WERI-Rb-1 (cell line): ENCODE measurements at regions not wholly inside any gene's neighbourhood (a gene's known extent, or its start where the extent isn't known, plus 50 kb on each side); places are given as distances from the start of the nearest gene placed in this dataset.

Experiments
- DNase-seq: peaks from one replicate; pipeline ENCODE4 v3.0.0-alpha.2; 2020
- H3K27ac ChIP-seq: fragments of 250-450 bp; sonication (Bioruptor Pico); 2 replicates; pipeline ENCODE4 v1.5.1; 2020; ENCODE audit warnings: mild to moderate bottlenecking, moderate library complexity
- H3K27me3 ChIP-seq: fragments of 250-450 bp; sonication (Bioruptor Pico); 2 replicates; pipeline ENCODE4 v1.5.1; 2021; ENCODE audit warnings: mild to moderate bottlenecking, low read depth, moderate library complexity; ENCODE audit not compliant: insufficient read depth, severe bottlenecking
- H3K36me3 ChIP-seq: fragments of 250-450 bp; sonication (Bioruptor Pico); 2 replicates; pipeline ENCODE4 v1.5.1; 2020; ENCODE audit warnings: mild to moderate bottlenecking, moderate library complexity
- H3K4me3 ChIP-seq: 2 replicates; pipeline ENCODE4 v1.5.1; 2011; ENCODE audit warnings: low read depth, mild to moderate bottlenecking, control low read depth, low read length
- H3K9me3 ChIP-seq: fragments of 250-450 bp; sonication (Bioruptor Pico); 2 replicates; pipeline ENCODE4 v1.5.1; 2021; ENCODE audit warnings: mild to moderate bottlenecking, moderate library complexity; ENCODE audit not compliant: severe bottlenecking
- TF ChIP-seq, protein P1 (sequence below): IDR thresholded peaks from 2 replicates; pipeline ENCODE4 v1.5.1; 2011; ENCODE audit warnings: low read depth, mild to moderate bottlenecking, control low read depth, inconsistent platforms, low read length

GRCh38 chr9:28179893-28180292 is 606.6 kb upstream of the C9orf72 start:
- Histone ChIP-seq H3K9me3 (no peaks in the 10 kb centered on the region), H3K36me3 (no peaks in the 10 kb centered on the region), H3K27me3 (no peaks in the 10 kb centered on the region), H3K4me3 (no peak overlapping the region), H3K27ac (no peak overlapping the region)
- TF ChIP-seq, protein P1, sequence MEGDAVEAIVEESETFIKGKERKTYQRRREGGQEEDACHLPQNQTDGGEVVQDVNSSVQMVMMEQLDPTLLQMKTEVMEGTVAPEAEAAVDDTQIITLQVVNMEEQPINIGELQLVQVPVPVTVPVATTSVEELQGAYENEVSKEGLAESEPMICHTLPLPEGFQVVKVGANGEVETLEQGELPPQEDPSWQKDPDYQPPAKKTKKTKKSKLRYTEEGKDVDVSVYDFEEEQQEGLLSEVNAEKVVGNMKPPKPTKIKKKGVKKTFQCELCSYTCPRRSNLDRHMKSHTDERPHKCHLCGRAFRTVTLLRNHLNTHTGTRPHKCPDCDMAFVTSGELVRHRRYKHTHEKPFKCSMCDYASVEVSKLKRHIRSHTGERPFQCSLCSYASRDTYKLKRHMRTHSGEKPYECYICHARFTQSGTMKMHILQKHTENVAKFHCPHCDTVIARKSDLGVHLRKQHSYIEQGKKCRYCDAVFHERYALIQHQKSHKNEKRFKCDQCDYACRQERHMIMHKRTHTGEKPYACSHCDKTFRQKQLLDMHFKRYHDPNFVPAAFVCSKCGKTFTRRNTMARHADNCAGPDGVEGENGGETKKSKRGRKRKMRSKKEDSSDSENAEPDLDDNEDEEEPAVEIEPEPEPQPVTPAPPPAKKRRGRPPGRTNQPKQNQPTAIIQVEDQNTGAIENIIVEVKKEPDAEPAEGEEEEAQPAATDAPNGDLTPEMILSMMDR = no peak
- no peak for DNase-seq

DNA sequence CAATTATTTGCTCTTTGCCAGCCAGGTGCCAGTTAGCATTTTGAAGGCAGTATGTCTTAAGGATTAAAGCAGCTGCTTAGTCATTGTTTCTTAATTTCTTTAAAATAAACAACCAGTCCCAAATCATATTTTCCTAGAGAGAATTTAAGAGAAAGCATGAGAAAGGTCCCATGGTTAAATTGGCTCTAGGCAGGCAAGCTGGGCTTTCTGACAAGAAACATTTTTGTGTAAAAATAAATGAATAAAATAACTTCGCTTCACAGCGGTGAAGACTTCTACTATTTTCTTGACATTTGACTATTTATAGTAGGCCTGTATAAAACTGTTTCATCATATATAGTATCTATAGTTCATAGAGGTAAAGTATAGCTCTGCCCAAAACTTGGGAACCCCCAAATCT is 617.7 kb upstream of the C9orf72 start:
- no peak overlapping the region for H3K27ac ChIP-seq
- TF ChIP-seq, protein P1 = no peak
- no peaks in the 10 kb centered on the region for H3K9me3 ChIP-seq
- no peaks in the 10 kb centered on the region for H3K36me3 ChIP-seq
- DNase-seq = no peak
- H3K27me3 ChIP-seq = no peaks in the 10 kb centered on the region
- H3K4me3 ChIP-seq = no peak overlapping the region

- no peak overlapping the region for H3K27ac ChIP-seq
- no peaks in the 10 kb centered on the region for H3K27me3 ChIP-seq
- TF ChIP-seq, protein P1 = no peak
- no peak overlapping the region for H3K4me3 ChIP-seq
- no peaks in the 10 kb centered on the region for H3K36me3 ChIP-seq
- no peak for DNase-seq
- no peaks in the 10 kb centered on the region for H3K9me3 ChIP-seq
Observed at GRCh38 chr9:28197653-28198052, 624.4 kb upstream of the C9orf72 start.

GRCh38 chr9:28203036-28203435 is 629.8 kb upstream of the C9orf72 start:
- Histone ChIP-seq H3K27me3 (no peaks in the 10 kb centered on the region), H3K9me3 (no peaks in the 10 kb centered on the region), H3K4me3 (no peak overlapping the region), H3K27ac (no peak overlapping the region), H3K36me3 (no peaks in the 10 kb centered on the region)
- TF ChIP-seq, protein P1 = no peak
- no peak for DNase-seq

DNA sequence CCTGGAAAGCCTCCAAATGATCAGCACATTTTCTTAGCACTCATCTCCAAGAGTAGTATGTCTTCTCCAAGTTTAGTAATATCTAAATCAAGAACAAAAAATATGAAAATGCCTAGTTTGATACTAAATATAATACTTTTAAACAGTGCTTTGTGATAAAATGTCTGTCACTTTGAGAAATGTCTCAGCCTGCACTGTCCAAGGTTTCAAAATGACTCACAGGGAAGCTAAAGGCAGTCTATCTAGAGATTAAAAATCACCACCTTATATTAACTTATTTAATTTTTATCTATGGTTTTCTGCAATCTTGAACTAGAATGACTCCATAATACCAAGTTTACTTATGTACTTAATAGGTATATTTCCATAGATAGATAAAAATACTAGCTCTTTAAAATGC is 633.0 kb upstream of the C9orf72 start:
- TF ChIP-seq, protein P1 = no peak
- DNase-seq = no peak
- no peaks in the 10 kb centered on the region for H3K36me3 ChIP-seq

GRCh38 chr9:28207657-28208056 is 634.4 kb upstream of the C9orf72 start:
- Histone ChIP-seq H3K27me3 (no peaks in the 10 kb centered on the region), H3K4me3 (no peak overlapping the region), H3K36me3 (no peaks in the 10 kb centered on the region), H3K9me3 (no peaks in the 10 kb centered on the region), H3K27ac (no peak overlapping the region)
- no peak for DNase-seq
- TF ChIP-seq, protein P1 = no peak

More for the DNA sequence above, 633.0 kb upstream of the C9orf72 start:
- Histone ChIP-seq H3K9me3 (no peaks in the 10 kb centered on the region), H3K27ac (no peak overlapping the region), H3K27me3 (no peaks in the 10 kb centered on the region), H3K4me3 (no peak overlapping the region)
